SJSA1 (cell line): ENCODE measurements at regions not wholly inside any gene's neighbourhood (a gene's known extent, or its start where the extent isn't known, plus 50 kb on each side); places are given as distances from the start of the nearest gene placed in this dataset.
"Not testable (repeated sequence)": the region's sequence is repeated elsewhere in the genome, so short reads cannot be mapped to it uniquely, and the experiment has no call there.

Experiments used
- DNase-seq, 2 experiments: peaks; one replicate each; pipeline ENCODE4 v3.0.0-alpha.2; 2015 to 2020; ENCODE audit warnings: low spot score in 2 of 2, low read depth in 1 of 2
- H3K27ac ChIP-seq: fragments of 250-450 bp; sonication (Bioruptor Pico); 2 replicates; pipeline ENCODE4 v1.5.1; 2020; ENCODE audit warnings: mild to moderate bottlenecking, moderate library complexity
- H3K27me3 ChIP-seq: fragments of 250-450 bp; sonication (Bioruptor Pico); replicated peaks from 2 replicates; pipeline ENCODE4 v1.5.1; 2020; ENCODE audit warnings: mild to moderate bottlenecking, moderate library complexity
- H3K36me3 ChIP-seq: fragments of 250-450 bp; sonication (Bioruptor Pico); 2 replicates; pipeline ENCODE4 v1.5.1; 2020; ENCODE audit warnings: mild to moderate bottlenecking
- H3K4me1 ChIP-seq: fragments of 250-450 bp; sonication (Bioruptor Pico); replicated peaks from 2 replicates; pipeline ENCODE4 v1.6.1; 2021; ENCODE audit warnings: mild to moderate bottlenecking
- H3K4me3 ChIP-seq: fragments of 250-450 bp; sonication (Bioruptor Pico); 2 replicates; pipeline ENCODE4 v1.5.1; 2020; ENCODE audit warnings: mild to moderate bottlenecking
- H3K9me3 ChIP-seq: fragments of 250-450 bp; sonication (Bioruptor Pico); replicated peaks from 2 replicates; pipeline ENCODE4 v1.5.1; 2020; ENCODE audit warnings: mild to moderate bottlenecking

- no peaks in the 10 kb centered on the region for H3K36me3 ChIP-seq
Observed at GRCh38 chr11:72525466-72525865, 91.1 kb upstream of the CLPB start.

GRCh38 chr11:72524711-72525110 is 90.4 kb upstream of the CLPB start:
- no peak for DNase-seq
- Histone ChIP-seq H3K27me3 (no peaks in the 10 kb centered on the region), H3K4me3 (no peak overlapping the region), H3K4me1 (no peaks in the 10 kb centered on the region), H3K27ac (no peak overlapping the region), H3K9me3 (no peaks in the 10 kb centered on the region), H3K36me3 (no peaks in the 10 kb centered on the region)

More at GRCh38 chr11:72525466-72525865, 91.1 kb upstream of the CLPB start:
- no peak overlapping the region for H3K4me3 ChIP-seq
- H3K9me3 ChIP-seq: no peaks in the 10 kb centered on the region
- no peaks in the 10 kb centered on the region for H3K4me1 ChIP-seq
- H3K27me3 ChIP-seq: no peaks in the 10 kb centered on the region
- no peak overlapping the region for H3K27ac ChIP-seq
- no peak for DNase-seq

GRCh38 chr11:72523991-72524390 is 89.7 kb upstream of the CLPB start:
- Histone ChIP-seq H3K27me3 (no peaks in the 10 kb centered on the region), H3K36me3 (no peaks in the 10 kb centered on the region), H3K9me3 (no peaks in the 10 kb centered on the region), H3K4me1 (no peaks in the 10 kb centered on the region), H3K27ac (no peak overlapping the region), H3K4me3 (no peak overlapping the region)
- no peak for DNase-seq

- Histone ChIP-seq H3K27me3 (no peaks in the 10 kb centered on the region), H3K9me3 (no peaks in the 10 kb centered on the region), H3K4me3 (no peak overlapping the region), H3K36me3 (no peaks in the 10 kb centered on the region), H3K27ac (no peak overlapping the region), H3K4me1 (no peaks in the 10 kb centered on the region)
- DNase-seq: no peak
Observed at GRCh38 chr11:72522186-72522585, 87.9 kb upstream of the CLPB start.

GRCh38 chr11:72521664-72522063 is 87.3 kb upstream of the CLPB start:
- Histone ChIP-seq H3K4me1 (no peaks in the 10 kb centered on the region), H3K36me3 (no peaks in the 10 kb centered on the region), H3K27me3 (no peaks in the 10 kb centered on the region), H3K9me3 (no peaks in the 10 kb centered on the region), H3K4me3 (no peak overlapping the region), H3K27ac (no peak overlapping the region)
- DNase-seq: no peak

- no peaks in the 10 kb centered on the region for H3K36me3 ChIP-seq
- H3K4me3 ChIP-seq: no peak overlapping the region
- H3K27me3 ChIP-seq: no peaks in the 10 kb centered on the region
- H3K9me3 ChIP-seq: no peaks in the 10 kb centered on the region
- no peak for DNase-seq
- no peak overlapping the region for H3K27ac ChIP-seq
- H3K4me1 ChIP-seq: no peaks in the 10 kb centered on the region
Observed at GRCh38 chr11:72520815-72521214, 86.5 kb upstream of the CLPB start.

- H3K4me3 ChIP-seq, H3K27me3 ChIP-seq, H3K36me3 ChIP-seq, H3K27ac ChIP-seq, H3K9me3 ChIP-seq, H3K4me1 ChIP-seq, DNase-seq: not testable (repeated sequence)
Observed at GRCh38 chr11:72519882-72520281, 85.6 kb upstream of the CLPB start.

GRCh38 chr11:72519220-72519881 is 85.0 kb upstream of the CLPB start:
- no peaks in the 10 kb centered on the region for H3K9me3 ChIP-seq
- peak overlapping the region; percentile 23 for H3K4me3 ChIP-seq
- no peak for DNase-seq
- no peak overlapping the region for H3K27ac ChIP-seq
- no peaks in the 10 kb centered on the region for H3K36me3 ChIP-seq
- H3K4me1 ChIP-seq: no peaks in the 10 kb centered on the region
- H3K27me3 ChIP-seq: no peaks in the 10 kb centered on the region

- Histone ChIP-seq H3K9me3 (0 out of 2 replicates have a peak, but pooled peaks cover 2% of the 10 kb centered on the region), H3K27me3 (no peaks in the 10 kb centered on the region), H3K36me3 (no peaks in the 10 kb centered on the region), H3K4me3 (no peak overlapping the region), H3K4me1 (no peaks in the 10 kb centered on the region), H3K27ac (no peak overlapping the region)
- DNase-seq: no peak
Observed at GRCh38 chr11:72514331-72514730, 80.0 kb upstream of the CLPB start.

GRCh38 chr11:72513411-72513810 is 79.1 kb upstream of the CLPB start:
- H3K9me3 ChIP-seq: 0 out of 2 replicates have a peak, but pooled peaks cover 2% of the 10 kb centered on the region
- no peak overlapping the region for H3K4me3 ChIP-seq
- no peaks in the 10 kb centered on the region for H3K27me3 ChIP-seq
- no peak overlapping the region for H3K27ac ChIP-seq
- no peak for DNase-seq
- no peaks in the 10 kb centered on the region for H3K4me1 ChIP-seq
- no peaks in the 10 kb centered on the region for H3K36me3 ChIP-seq

GRCh38 chr11:72512956-72513355 is 78.6 kb upstream of the CLPB start:
- 0 out of 2 replicates have a peak, but pooled peaks cover 2% of the 10 kb centered on the region for H3K9me3 ChIP-seq
- H3K27me3 ChIP-seq: no peaks in the 10 kb centered on the region

GRCh38 chr11:72511393-72512047 is 77.2 kb upstream of the CLPB start:
- Histone ChIP-seq H3K27ac (no peak overlapping the region), H3K4me3 (no peak overlapping the region), H3K27me3 (no peaks in the 10 kb centered on the region), H3K9me3 (0 out of 2 replicates have a peak, but pooled peaks cover 2% of the 10 kb centered on the region), H3K4me1 (no peaks in the 10 kb centered on the region), H3K36me3 (no peaks in the 10 kb centered on the region)
- DNase-seq: no peak

More at GRCh38 chr11:72512956-72513355, 78.6 kb upstream of the CLPB start:
- no peak for DNase-seq
- Histone ChIP-seq H3K36me3 (no peaks in the 10 kb centered on the region), H3K27ac (no peak overlapping the region), H3K4me1 (no peaks in the 10 kb centered on the region), H3K4me3 (no peak overlapping the region)

- Histone ChIP-seq H3K36me3 (no peaks in the 10 kb centered on the region), H3K4me1 (no peaks in the 10 kb centered on the region), H3K4me3 (no peak overlapping the region), H3K27ac (no peak overlapping the region), H3K27me3 (no peaks in the 10 kb centered on the region), H3K9me3 (0 out of 2 replicates have a peak, but pooled peaks cover 2% of the 10 kb centered on the region)
- DNase-seq: no peak
Observed at GRCh38 chr11:72507050-72507449, 72.7 kb upstream of the CLPB start.

GRCh38 chr11:72497731-72498130 is 63.4 kb upstream of the CLPB start:
- Histone ChIP-seq H3K4me3 (no peak overlapping the region), H3K36me3 (no peaks in the 10 kb centered on the region), H3K27me3 (no peaks in the 10 kb centered on the region), H3K27ac (no peak overlapping the region), H3K9me3 (no peaks in the 10 kb centered on the region), H3K4me1 (no peaks in the 10 kb centered on the region)
- no peak for DNase-seq
